Keratinocyte (primary cell): ENCODE measurements at regions not wholly inside any gene's neighbourhood (a gene's known extent, or its start where the extent isn't known, plus 50 kb on each side); places are given as distances from the start of the nearest gene placed in this dataset.

ENCODE experiments used
- DNase-seq: peaks from one replicate; pipeline ENCODE4 v3.0.0-alpha.2; 2011; ENCODE audit warnings: low read depth, missing footprints, low spot score
- FAIRE-seq: peaks from 2 replicates; lab custom pipeline; 2011; peaks lifted over from hg19 to GRCh38; lab: Jason Lieb, UNC
- H2AFZ ChIP-seq: 2 replicates; pipeline ENCODE4 v1.6.0; 2012; ENCODE audit warnings: low read length, control low read depth, inconsistent platforms; ENCODE audit not compliant: control insufficient read depth
- H3K27ac ChIP-seq: 2 replicates; pipeline ENCODE4 v1.5.1; 2011; ENCODE audit warnings: low read length; ENCODE audit not compliant: control insufficient read depth, insufficient read depth
- H3K27me3 ChIP-seq: 3 replicates; pipeline ENCODE4 v1.6.0; 2011; ENCODE audit warnings: low read length; ENCODE audit not compliant: control insufficient read depth, insufficient read depth; ENCODE audit errors: extremely low read depth
- H3K36me3 ChIP-seq, 2 experiments: 2 replicates in 1 of 2; 3 replicates in 1 of 2; pipeline ENCODE4 v1.5.1; 2011; ENCODE audit warnings: low read length in 2 of 2, mild to moderate bottlenecking in 1 of 2; ENCODE audit not compliant: control insufficient read depth in 2 of 2, insufficient read depth in 2 of 2; ENCODE audit errors: extremely low read depth in 1 of 2
- H3K4me1 ChIP-seq: 3 replicates; pipeline ENCODE4 v1.5.1; 2011; ENCODE audit warnings: low read length; ENCODE audit not compliant: control insufficient read depth, insufficient read depth; ENCODE audit errors: extremely low read depth
- H3K4me2 ChIP-seq: 3 replicates; pipeline ENCODE4 v1.6.0; 2011; ENCODE audit warnings: low read depth, low read length; ENCODE audit not compliant: control insufficient read depth, insufficient read depth; ENCODE audit errors: extremely low read depth
- H3K4me3 ChIP-seq, 3 experiments: fragments of 200-600 bp in 1 of 3; sonication (generic) in 1 of 3; 2 replicates in 2 of 3; 3 replicates in 1 of 3; pipeline ENCODE4 v1.5.1; 2011 to 2016; ENCODE audit warnings: low read length in 3 of 3, mild to moderate bottlenecking in 3 of 3, control low read depth in 2 of 3, inconsistent platforms in 1 of 3, low read depth in 1 of 3, mixed read lengths in 1 of 3, mixed run types in 1 of 3, moderate library complexity in 1 of 3; ENCODE audit not compliant: control insufficient read depth in 2 of 3, insufficient read depth in 2 of 3; ENCODE audit errors: extremely low read depth in 1 of 3
- H3K79me2 ChIP-seq: 2 replicates; pipeline ENCODE4 v1.6.0; 2012; ENCODE audit warnings: low read length; ENCODE audit not compliant: control insufficient read depth, insufficient read depth
- H3K9ac ChIP-seq: 3 replicates; pipeline ENCODE4 v1.6.0; 2011; ENCODE audit warnings: low read length; ENCODE audit not compliant: control insufficient read depth, insufficient read depth; ENCODE audit errors: extremely low read depth
- H3K9me1 ChIP-seq: 3 replicates; pipeline ENCODE4 v1.6.0; 2011; ENCODE audit warnings: low read length; ENCODE audit not compliant: control insufficient read depth, insufficient read depth; ENCODE audit errors: extremely low read depth
- H3K9me3 ChIP-seq: 2 replicates; pipeline ENCODE4 v1.5.1; 2012; ENCODE audit warnings: low read depth, low read length; ENCODE audit not compliant: control insufficient read depth
- H4K20me1 ChIP-seq: 3 replicates; pipeline ENCODE4 v1.6.0; 2011; ENCODE audit warnings: low read length; ENCODE audit not compliant: control insufficient read depth, insufficient read depth; ENCODE audit errors: extremely low read depth
- EZH2 ChIP-seq: IDR thresholded peaks from one replicate; pipeline ENCODE4 v1.6.1; 2012; ENCODE audit warnings: inconsistent platforms, mild to moderate bottlenecking, low read length, moderate library complexity
- dilution Hi-C: fragments of 300-500 bp; cut with MboI; formaldehyde crosslinking; loops from one replicate; pipeline ENCODE4 v1.7.0; 2020; ENCODE audit warnings: low sequenced_read_pairs; ENCODE audit not compliant: extremely low pct_ligation_motif_present
- TF ChIP-seq, protein P1 (sequence below), 3 experiments: IDR thresholded peaks in 1 of 3; conservative IDR thresholded peaks in 1 of 3; optimal IDR thresholded peaks in 1 of 3; 2 replicates in 2 of 3; 3 replicates in 1 of 3; pipeline versions ENCODE3 to v1.5.1; 2011; ENCODE audit warnings: low read length in 3 of 3, mild to moderate bottlenecking in 3 of 3, moderate library complexity in 2 of 3, control low read depth in 1 of 3, inconsistent platforms in 1 of 3; ENCODE audit not compliant: insufficient read depth in 2 of 3; ENCODE audit errors: extremely low read depth in 1 of 3

DNA sequence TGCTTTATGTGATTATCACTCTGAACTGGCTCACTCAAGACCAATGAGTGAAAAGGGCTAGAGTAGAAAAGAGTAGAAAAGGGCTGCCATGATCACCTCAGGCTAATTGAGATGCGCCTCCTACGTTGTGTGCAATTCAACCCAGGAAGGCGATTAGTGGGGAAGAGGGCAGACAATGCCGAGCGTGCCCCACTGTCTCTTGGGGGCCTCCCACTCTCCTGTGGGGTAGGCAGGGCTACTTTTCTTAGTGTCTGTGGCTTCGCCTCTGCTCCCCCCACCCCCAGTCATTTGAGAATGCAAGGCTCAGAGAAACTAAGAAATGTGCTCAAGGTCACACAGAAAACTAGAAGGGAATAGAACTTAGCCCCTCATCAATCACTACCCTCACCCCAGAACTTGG is 57.7 kb upstream of the RASD2 start:
- Histone ChIP-seq H3K27me3 (peaks cover 23% of the 10 kb centered on the region), H3K9me3 (no peaks in the 10 kb centered on the region), H2AFZ (no peak overlapping the region), H3K4me1 (no peaks in the 10 kb centered on the region), H4K20me1 (no peaks in the 10 kb centered on the region), H3K4me2 (no peak overlapping the region), H3K9ac (no peak overlapping the region), H3K79me2 (no peaks in the 10 kb centered on the region), H3K27ac (no peak overlapping the region), H3K9me1 (no peaks in the 10 kb centered on the region), H3K4me3 (no peak overlapping the region), H3K36me3 (no peaks in the 10 kb centered on the region)
- no peak for DNase-seq
- dilution Hi-C loops, result no loop called here
- FAIRE-seq, result no peak
- TF ChIP-seq, protein P1, sequence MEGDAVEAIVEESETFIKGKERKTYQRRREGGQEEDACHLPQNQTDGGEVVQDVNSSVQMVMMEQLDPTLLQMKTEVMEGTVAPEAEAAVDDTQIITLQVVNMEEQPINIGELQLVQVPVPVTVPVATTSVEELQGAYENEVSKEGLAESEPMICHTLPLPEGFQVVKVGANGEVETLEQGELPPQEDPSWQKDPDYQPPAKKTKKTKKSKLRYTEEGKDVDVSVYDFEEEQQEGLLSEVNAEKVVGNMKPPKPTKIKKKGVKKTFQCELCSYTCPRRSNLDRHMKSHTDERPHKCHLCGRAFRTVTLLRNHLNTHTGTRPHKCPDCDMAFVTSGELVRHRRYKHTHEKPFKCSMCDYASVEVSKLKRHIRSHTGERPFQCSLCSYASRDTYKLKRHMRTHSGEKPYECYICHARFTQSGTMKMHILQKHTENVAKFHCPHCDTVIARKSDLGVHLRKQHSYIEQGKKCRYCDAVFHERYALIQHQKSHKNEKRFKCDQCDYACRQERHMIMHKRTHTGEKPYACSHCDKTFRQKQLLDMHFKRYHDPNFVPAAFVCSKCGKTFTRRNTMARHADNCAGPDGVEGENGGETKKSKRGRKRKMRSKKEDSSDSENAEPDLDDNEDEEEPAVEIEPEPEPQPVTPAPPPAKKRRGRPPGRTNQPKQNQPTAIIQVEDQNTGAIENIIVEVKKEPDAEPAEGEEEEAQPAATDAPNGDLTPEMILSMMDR (optimal IDR thresholded peaks at IDR 0.05 in 1 of 3, IDR thresholded peaks at IDR 0.05 in 1 of 3, conservative IDR thresholded peaks at IDR 0.05 in 1 of 3; ENCODE audit: extremely low read depth in 1 of 3, insufficient read depth in 2 of 3, low read length in 3 of 3), result no peak
- no peak for TF ChIP-seq EZH2

DNA sequence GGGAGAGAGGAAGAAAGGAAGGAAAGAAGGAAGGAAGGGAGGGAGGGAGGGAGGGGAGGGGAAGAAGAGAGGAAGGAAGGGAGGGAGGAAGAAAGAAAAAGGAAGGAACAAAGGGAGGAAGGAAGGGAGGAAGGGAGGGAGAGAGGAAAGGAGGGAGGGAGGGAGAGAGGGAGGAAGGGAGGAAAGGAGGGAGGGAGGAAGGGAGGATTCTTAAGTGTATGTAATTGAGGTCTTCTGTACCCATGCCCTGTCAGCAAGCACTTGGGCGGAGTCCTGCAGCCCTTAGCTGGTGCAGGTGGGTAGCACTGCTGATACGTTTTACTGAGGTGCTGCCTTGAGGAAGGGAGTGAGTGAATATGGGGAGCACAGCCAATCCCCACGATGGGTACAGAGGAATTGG is 56.9 kb upstream of the RASD2 start:
- FAIRE-seq (no peak), DNase-seq (no peak)
- Histone ChIP-seq H3K4me3 (no peak overlapping the region), H3K9ac (no peak overlapping the region), H4K20me1 (no peaks in the 10 kb centered on the region), H3K9me3 (no peaks in the 10 kb centered on the region), H3K27ac (no peak overlapping the region), H3K4me1 (no peaks in the 10 kb centered on the region), H3K4me2 (no peak overlapping the region), H3K27me3 (peaks cover 16% of the 10 kb centered on the region), H3K79me2 (no peaks in the 10 kb centered on the region), H3K9me1 (no peaks in the 10 kb centered on the region), H3K36me3 (no peaks in the 10 kb centered on the region), H2AFZ (no peak overlapping the region)
- dilution Hi-C loops, result no loop called here
- no peak for TF ChIP-seq EZH2
- TF ChIP-seq, protein P1 (optimal IDR thresholded peaks at IDR 0.05 in 1 of 3, IDR thresholded peaks at IDR 0.05 in 1 of 3, conservative IDR thresholded peaks at IDR 0.05 in 1 of 3; ENCODE audit: extremely low read depth in 1 of 3, insufficient read depth in 2 of 3, low read length in 3 of 3), result no peak
